ENCODE measurements at regions not wholly inside any gene's neighbourhood (a gene's known extent, or its start where the extent isn't known, plus 50 kb on each side); places are given as distances from the start of the nearest gene placed in this dataset.

GRCh38 chr20:6576726-6577125 is 190.8 kb upstream of the BMP2 start:
- Mint-ChIP-seq H3K36me3 (ENCODE audit: unreplicated experiment) (no peaks in the 10 kb centered on the region), H3K4me1 (ENCODE audit: unreplicated experiment) (peaks cover 23% of the 10 kb centered on the region), H3K4me3 (ENCODE audit: unreplicated experiment) (no peak overlapping the region), H3K27me3 (ENCODE audit: unreplicated experiment) (no peaks in the 10 kb centered on the region), H3K9me3 (ENCODE audit: unreplicated experiment) (peaks cover 7% of the 10 kb centered on the region), H3K27ac (ENCODE audit: unreplicated experiment) (peak overlapping the region; percentile 46)
- TF ChIP-seq CTCF (IDR thresholded peaks at IDR 0.05), result no peak
- DNase-seq (ENCODE audit: extremely low spot score, unreplicated experiment), result no peak

- no peak for DNase-seq (ENCODE audit: extremely low spot score, unreplicated experiment)
- Mint-ChIP-seq H3K36me3 (ENCODE audit: unreplicated experiment) (no peaks in the 10 kb centered on the region), H3K27me3 (ENCODE audit: unreplicated experiment) (no peaks in the 10 kb centered on the region), H3K27ac (ENCODE audit: unreplicated experiment) (peak overlapping the region; percentile 46), H3K9me3 (ENCODE audit: unreplicated experiment) (peaks cover 7% of the 10 kb centered on the region), H3K4me3 (ENCODE audit: unreplicated experiment) (no peak overlapping the region), H3K4me1 (ENCODE audit: unreplicated experiment) (peaks cover 23% of the 10 kb centered on the region)
- no peak for TF ChIP-seq CTCF (IDR thresholded peaks at IDR 0.05)
These were observed 191.5 kb upstream of the BMP2 start for GRCh38 chr20:6575912-6576401.

- Mint-ChIP-seq H3K36me3 (ENCODE audit: unreplicated experiment) (no peaks in the 10 kb centered on the region), H3K27ac (ENCODE audit: unreplicated experiment) (no peak overlapping the region), H3K4me3 (ENCODE audit: unreplicated experiment) (no peak overlapping the region), H3K4me1 (ENCODE audit: unreplicated experiment) (peaks cover 24% of the 10 kb centered on the region), H3K9me3 (ENCODE audit: unreplicated experiment) (no peaks in the 10 kb centered on the region), H3K27me3 (ENCODE audit: unreplicated experiment) (no peaks in the 10 kb centered on the region)
- no peak for DNase-seq (ENCODE audit: extremely low spot score, unreplicated experiment)
- TF ChIP-seq CTCF (IDR thresholded peaks at IDR 0.05), result no peak
These were observed 200.7 kb upstream of the BMP2 start for GRCh38 chr20:6566821-6567220.

- no peaks in the 10 kb centered on the region for H3K9me3 Mint-ChIP-seq (ENCODE audit: unreplicated experiment)
- no peaks in the 10 kb centered on the region for H3K27me3 Mint-ChIP-seq (ENCODE audit: unreplicated experiment)
- H3K4me3 Mint-ChIP-seq (ENCODE audit: unreplicated experiment), result peak overlapping the region; percentile 18
- H3K36me3 Mint-ChIP-seq (ENCODE audit: unreplicated experiment), result no peaks in the 10 kb centered on the region
- H3K27ac Mint-ChIP-seq (ENCODE audit: unreplicated experiment), result peak overlapping the region; percentile 72
- no peak for DNase-seq (ENCODE audit: extremely low spot score, unreplicated experiment)
- TF ChIP-seq CTCF (IDR thresholded peaks at IDR 0.05), result no peak
- peaks cover 32% of the 10 kb centered on the region for H3K4me1 Mint-ChIP-seq (ENCODE audit: unreplicated experiment)
These were observed 205.4 kb upstream of the BMP2 start for GRCh38 chr20:6562111-6562510.

GRCh38 chr20:6560978-6561377 is 206.5 kb upstream of the BMP2 start:
- DNase-seq (ENCODE audit: extremely low spot score, unreplicated experiment), result no peak
- Mint-ChIP-seq H3K36me3 (ENCODE audit: unreplicated experiment) (no peaks in the 10 kb centered on the region), H3K4me1 (ENCODE audit: unreplicated experiment) (peaks cover 27% of the 10 kb centered on the region), H3K4me3 (ENCODE audit: unreplicated experiment) (no peak overlapping the region), H3K9me3 (ENCODE audit: unreplicated experiment) (no peaks in the 10 kb centered on the region), H3K27ac (ENCODE audit: unreplicated experiment) (no peak overlapping the region), H3K27me3 (ENCODE audit: unreplicated experiment) (no peaks in the 10 kb centered on the region)
- TF ChIP-seq CTCF (IDR thresholded peaks at IDR 0.05), result no peak
